Endothelial cell of hepatic sinusoid (primary cell): ENCODE measurements at regions not wholly inside any gene's neighbourhood (a gene's known extent, or its start where the extent isn't known, plus 50 kb on each side); places are given as distances from the start of the nearest gene placed in this dataset.
"Not testable (repeated sequence)": the region's sequence is repeated elsewhere in the genome, so short reads cannot be mapped to it uniquely, and the experiment has no call there.

ENCODE experiments used
- in situ Hi-C: cut with HindIII; loops from 2 replicates; pipeline ENCODE4 v1.10.0; 2017; ENCODE audit warnings: low sequenced_read_pairs

GRCh38 chr10:35848412-35848811, 206.3 kb upstream of the FZD8 start:
- in situ Hi-C loops = no loop called here

DNA sequence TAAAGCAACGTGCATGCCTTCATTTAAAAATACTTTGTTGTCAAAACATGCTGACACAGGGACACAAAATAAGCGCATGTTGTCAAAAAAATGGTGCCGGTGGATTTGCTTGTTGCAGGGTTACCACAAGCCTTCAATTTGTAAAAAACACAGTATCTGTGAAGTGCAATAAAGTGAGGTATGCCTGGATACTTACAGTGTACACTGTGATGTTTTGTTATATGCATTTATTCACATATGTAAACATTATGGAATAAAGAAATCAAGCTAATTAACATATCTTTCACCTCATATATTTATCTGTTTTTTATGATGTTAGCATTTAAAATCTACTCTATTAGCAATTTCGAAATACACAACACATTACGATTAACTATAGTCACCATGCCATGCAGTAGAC, 202.6 kb upstream of the FZD8 start:
- in situ Hi-C loops = no loop called here

- in situ Hi-C loops = no loop called here
Observed at GRCh38 chr10:35843524-35844181, 201.6 kb upstream of the FZD8 start.

GRCh38 chr10:35838054-35838453, 196.0 kb upstream of the FZD8 start:
- in situ Hi-C loops = no loop called here

- in situ Hi-C loops = no loop called here
Observed at GRCh38 chr10:35835545-35835944, 193.4 kb upstream of the FZD8 start.

GRCh38 chr10:35834877-35835494, 192.9 kb upstream of the FZD8 start:
- in situ Hi-C loops = no loop called here

DNA sequence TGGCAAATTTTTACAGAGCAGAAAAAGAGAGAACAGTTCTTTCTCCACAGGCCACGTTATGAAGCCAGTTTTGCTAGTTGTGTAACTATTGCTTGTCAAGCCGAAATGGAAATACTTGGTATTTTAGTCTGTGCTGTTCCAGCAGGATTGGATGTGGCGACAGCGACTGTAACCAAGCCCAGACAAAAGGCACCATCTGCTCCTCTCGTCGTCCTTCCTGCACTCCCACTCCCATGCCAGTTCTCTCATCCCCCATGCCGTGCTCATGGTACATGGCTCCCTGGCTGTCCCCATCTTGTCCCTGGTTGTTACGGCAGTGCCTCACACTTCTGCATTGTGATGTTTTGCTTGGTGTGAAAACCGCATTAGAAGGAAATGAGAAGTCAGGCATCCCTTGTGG, 185.7 kb upstream of the FZD8 start:
- in situ Hi-C loops = no loop called here

- in situ Hi-C loops = no loop called here
Observed at GRCh38 chr10:35824704-35825103, 182.6 kb upstream of the FZD8 start.

GRCh38 chr10:35822316-35822715, 180.2 kb upstream of the FZD8 start:
- in situ Hi-C loops = no loop called here

- in situ Hi-C loops = no loop called here
Observed at GRCh38 chr10:35821339-35821911, 179.3 kb upstream of the FZD8 start.

- in situ Hi-C loops = no loop called here
Observed at GRCh38 chr10:35819736-35820135, 177.6 kb upstream of the FZD8 start.

DNA sequence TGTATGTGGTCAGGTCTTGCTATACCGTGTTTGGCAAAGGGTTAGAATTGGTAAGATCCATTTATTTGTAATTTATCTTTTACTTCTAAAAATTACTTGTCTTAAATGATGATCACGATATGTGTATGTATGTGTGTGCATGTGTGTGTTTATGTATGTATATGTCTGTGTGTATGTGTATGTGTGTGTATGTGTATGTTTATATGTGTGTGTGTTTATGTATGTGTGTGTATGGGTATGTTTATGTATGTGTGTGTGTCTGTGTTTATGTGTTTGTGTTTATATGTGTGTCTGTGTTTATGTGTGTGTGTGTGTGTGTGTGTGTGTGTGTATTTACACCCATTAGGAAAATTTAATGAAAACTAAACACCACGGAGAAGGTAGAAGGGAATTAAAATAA, 176.9 kb upstream of the FZD8 start:
- in situ Hi-C loops = no loop called here

DNA sequence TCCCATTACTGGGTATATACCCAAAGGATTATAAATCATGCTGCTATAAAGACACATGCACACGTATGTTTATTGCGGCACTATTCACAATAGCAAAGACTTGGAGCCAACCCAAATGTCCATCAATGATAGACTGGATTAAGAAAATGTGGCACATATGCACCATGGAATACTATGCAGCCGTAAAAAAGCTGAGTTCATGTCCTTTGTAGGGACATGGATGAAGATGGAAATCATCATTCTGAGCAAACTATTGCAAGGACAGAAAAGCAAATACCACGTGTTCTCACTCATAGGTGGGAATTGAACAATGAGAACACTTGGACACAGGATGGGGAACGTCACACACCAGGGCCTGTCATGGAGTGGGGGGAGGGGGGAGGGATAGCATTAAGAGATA, 175.0 kb upstream of the FZD8 start:
- in situ Hi-C loops = not testable (repeated sequence)

DNA sequence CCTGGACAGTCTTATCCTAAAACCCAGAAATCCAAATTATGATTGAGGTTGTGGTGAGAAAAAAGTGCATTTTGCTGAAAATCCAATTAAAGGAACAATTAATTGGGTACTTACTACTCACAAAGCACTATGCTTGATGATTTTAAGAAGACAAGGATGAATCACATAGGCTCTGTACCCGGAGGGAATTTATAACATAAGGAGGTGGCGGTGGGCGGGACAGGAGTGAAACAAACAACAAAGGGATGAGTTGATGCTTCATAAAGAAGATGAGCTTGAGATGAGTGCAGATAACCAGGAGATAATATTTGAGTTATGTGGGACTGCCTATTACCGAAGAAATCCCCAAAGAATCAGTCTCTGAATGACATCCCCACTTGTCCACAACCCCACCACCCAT, 171.1 kb upstream of the FZD8 start:
- in situ Hi-C loops = no loop called here

DNA sequence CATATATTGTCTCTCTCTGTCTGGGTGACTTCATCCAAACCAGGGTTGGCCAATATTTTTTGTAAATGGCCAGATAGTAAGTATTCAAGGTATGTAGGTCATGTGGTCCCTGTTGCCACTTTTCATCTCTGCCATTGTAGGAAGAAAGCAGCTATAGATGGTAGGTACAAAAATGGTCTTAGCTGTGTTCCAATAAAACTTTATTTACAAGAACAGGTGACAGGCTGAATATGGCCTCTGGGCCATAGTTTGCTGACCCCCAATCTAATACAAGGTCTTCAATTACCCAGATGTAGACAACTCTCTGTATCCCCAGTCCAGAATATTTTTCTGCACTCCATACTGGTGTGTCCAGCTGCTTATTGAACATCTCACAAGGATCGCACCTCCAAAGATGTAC, 166.2 kb upstream of the FZD8 start:
- in situ Hi-C loops = no loop called here

DNA sequence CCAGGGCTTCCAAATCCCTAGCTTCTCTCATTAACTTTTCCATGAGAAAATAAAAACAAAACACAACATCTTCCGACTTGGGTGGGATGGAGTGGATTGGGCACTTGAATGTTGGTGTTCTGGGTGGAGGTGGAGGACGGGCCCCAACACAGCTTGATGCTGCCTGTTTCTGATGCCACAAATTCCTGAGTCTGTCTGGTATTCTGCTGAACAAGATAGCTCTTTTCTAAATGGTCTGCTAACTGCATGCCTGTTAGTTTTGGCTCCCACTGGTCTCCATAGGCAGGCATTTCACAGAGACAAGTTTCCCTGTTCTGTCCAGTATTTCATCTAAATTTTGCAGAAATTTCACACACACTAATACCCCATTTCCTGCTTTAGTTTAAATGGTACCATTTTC, 160.9 kb upstream of the FZD8 start:
- in situ Hi-C loops = no loop called here

GRCh38 chr10:35797187-35797586, 155.1 kb upstream of the FZD8 start:
- in situ Hi-C loops = no loop called here

DNA sequence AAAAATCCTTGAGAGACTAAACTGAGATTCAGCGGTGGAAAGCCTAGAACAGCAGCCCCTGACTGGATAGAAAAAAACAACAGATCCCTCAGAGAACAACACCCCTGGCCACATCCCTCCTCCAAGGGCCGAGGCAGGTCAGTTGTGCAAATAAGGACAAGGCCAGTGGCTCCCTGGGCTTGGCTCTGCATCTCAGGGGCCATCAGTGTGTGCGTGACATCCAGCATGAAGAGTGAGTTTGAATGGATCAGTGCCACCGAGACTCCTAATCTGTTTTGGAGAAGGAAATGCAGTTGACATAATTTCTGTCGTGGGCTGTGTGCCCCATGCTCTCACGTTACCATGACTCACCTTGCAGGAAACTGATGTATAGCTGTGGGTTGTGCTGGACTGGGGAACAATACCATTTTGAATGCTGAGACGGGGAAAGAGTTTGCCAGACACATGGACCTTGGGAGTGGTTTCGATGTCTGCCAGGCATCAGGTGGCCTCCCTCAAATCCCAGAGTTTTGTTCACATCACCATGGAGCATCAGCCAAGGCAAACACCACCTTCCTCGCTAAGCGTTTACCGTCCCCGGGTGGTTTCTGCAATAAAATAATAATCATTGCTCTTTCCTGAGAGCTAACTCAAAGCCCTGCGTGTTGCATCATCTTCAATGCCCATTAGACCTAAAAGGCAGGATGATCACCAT, 153.2 kb upstream of the FZD8 start:
- in situ Hi-C loops = no loop called here

GRCh38 chr10:35794703-35795102, 152.6 kb upstream of the FZD8 start:
- in situ Hi-C loops = no loop called here

- in situ Hi-C loops = no loop called here
Observed at GRCh38 chr10:35792291-35792690, 150.2 kb upstream of the FZD8 start.

GRCh38 chr10:35789996-35790395, 147.9 kb upstream of the FZD8 start:
- in situ Hi-C loops = no loop called here

GRCh38 chr10:35784751-35785150, 142.7 kb upstream of the FZD8 start:
- in situ Hi-C loops = no loop called here
